Sigmoid colon (tissue), 6 donors: ENCODE measurements at regions not wholly inside any gene's neighbourhood (a gene's known extent, or its start where the extent isn't known, plus 50 kb on each side); places are given as distances from the start of the nearest gene placed in this dataset.

Source experiments
- DNase-seq: peaks from one replicate; pipeline ENCODE4 v3.0.0-alpha.2; 2019
- H3K27ac ChIP-seq, 4 donors: fragments of 200-600 bp; sonication (generic); one replicate each; pipeline ENCODE4 v1.5.1; 2016 to 2019; ENCODE audit warnings: mild to moderate bottlenecking in 1 of 4
- H3K27me3 ChIP-seq, 3 donors: fragments of 200-600 bp; sonication (generic); one replicate each; pipeline ENCODE4 v1.5.1; 2019; ENCODE audit warnings: mild to moderate bottlenecking in 1 of 3
- H3K36me3 ChIP-seq, 4 donors: fragments of 200-600 bp; sonication (generic); one replicate each; pipeline ENCODE4 v1.5.1; 2016 to 2019
- H3K4me1 ChIP-seq, 4 donors: fragments of 200-600 bp; sonication (generic); one replicate each; pipeline ENCODE4 v1.5.1; 2017 to 2019
- H3K4me3 ChIP-seq, 4 donors: fragments of 200-600 bp; sonication (generic); one replicate each; pipeline ENCODE4 v1.5.1; 2017 to 2019; ENCODE audit warnings: mild to moderate bottlenecking in 2 of 4, moderate library complexity in 1 of 4
- H3K9me3 ChIP-seq, 4 donors: fragments of 200-600 bp in 3 of 4; sonication (generic) in 3 of 4; one replicate each; pipeline versions ENCODE4 v1.5.1 to v1.6.1; 2013 to 2019
- EP300 ChIP-seq, 4 donors: sonication (generic); formaldehyde crosslinking; IDR thresholded peaks; one replicate each; pipeline ENCODE4 v1.6.1; 2017; ENCODE audit warnings: antibody characterized with exemption in 4 of 4
- POLR2A ChIP-seq, 2 donors: fragments of 450-650 bp; IDR thresholded peaks; one replicate each; pipeline ENCODE4 v1.6.1; 2016; ENCODE audit warnings: antibody characterized with exemption in 2 of 2, mild to moderate bottlenecking in 2 of 2, moderate library complexity in 2 of 2
- POLR2AphosphoS5 ChIP-seq, 4 donors: sonication (generic); formaldehyde crosslinking; IDR thresholded peaks; one replicate each; pipeline ENCODE4 v1.6.1; 2017; ENCODE audit warnings: antibody characterized with exemption in 4 of 4
- WGBS, 2 donors: extraction: QIAGEN DNeasy Blood & Tissue Kit; methylation state at CpG; one replicate each; pipeline ENCODE4 v1.1.7; 2013; 5-methylcytosine and 5-hydroxymethylcytosine counted together
- intact Hi-C: fragments of 100-400 bp; cut with DNase I; formaldehyde crosslinking; loops from one replicate; pipeline ENCODE4 v1.15.1; 2023
- TF ChIP-seq, protein P1 (sequence below), 4 experiments: fragments of 450-650 bp in 3 of 4; fragments of 200-600 bp in 1 of 4; IDR thresholded peaks; one replicate each; pipeline ENCODE4 v1.5.1; 2016 to 2019; ENCODE audit warnings: antibody characterized with exemption in 4 of 4, mild to moderate bottlenecking in 3 of 4, moderate library complexity in 2 of 4
- donor health status: healthy with polysubstance abuse.
- donor health status: healthy.

DNA sequence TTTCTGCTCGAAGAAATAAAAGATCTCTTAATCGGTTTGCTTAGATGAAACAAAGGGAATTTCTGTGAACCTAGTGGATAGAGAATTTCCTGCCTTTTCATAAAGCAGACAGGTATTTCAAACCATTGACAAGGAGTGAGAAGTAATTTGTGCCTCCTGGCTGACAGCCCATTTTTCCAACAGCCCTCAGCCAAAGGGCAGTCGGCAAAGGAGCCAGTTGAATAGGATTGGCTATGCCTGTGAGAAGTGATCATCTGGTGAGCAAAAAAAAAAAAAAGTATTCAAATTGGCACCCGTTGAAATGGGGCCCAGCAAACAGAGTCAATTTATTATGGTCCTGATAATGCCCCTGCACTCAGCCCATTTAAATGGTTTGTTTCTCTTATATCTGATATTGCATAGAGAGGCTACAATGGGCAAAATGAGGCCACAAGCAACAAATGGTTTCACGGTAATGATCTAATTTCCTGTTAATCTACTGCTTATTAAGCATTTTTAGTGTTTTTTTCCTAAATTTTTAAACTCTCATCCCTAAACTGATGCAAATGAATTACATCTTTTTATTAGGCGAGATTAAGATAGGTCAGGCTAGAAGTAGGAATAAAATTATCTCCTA is 477.5 kb downstream of the NUF2 start:
- Histone ChIP-seq H3K4me1 (no peaks in the 10 kb centered on the region), H3K36me3 (no peaks in the 10 kb centered on the region), H3K27ac (no peak overlapping the region), H3K4me3 (no peak overlapping the region), H3K9me3 (no peaks in the 10 kb centered on the region), H3K27me3 (no peaks in the 10 kb centered on the region)
- DNase-seq = no peak
- 84 to 89% methylated on average over 6 of the region's 6 CpGs for WGBS, 2 donors
- intact Hi-C loops = no loop called here
- TF ChIP-seq, protein P1, sequence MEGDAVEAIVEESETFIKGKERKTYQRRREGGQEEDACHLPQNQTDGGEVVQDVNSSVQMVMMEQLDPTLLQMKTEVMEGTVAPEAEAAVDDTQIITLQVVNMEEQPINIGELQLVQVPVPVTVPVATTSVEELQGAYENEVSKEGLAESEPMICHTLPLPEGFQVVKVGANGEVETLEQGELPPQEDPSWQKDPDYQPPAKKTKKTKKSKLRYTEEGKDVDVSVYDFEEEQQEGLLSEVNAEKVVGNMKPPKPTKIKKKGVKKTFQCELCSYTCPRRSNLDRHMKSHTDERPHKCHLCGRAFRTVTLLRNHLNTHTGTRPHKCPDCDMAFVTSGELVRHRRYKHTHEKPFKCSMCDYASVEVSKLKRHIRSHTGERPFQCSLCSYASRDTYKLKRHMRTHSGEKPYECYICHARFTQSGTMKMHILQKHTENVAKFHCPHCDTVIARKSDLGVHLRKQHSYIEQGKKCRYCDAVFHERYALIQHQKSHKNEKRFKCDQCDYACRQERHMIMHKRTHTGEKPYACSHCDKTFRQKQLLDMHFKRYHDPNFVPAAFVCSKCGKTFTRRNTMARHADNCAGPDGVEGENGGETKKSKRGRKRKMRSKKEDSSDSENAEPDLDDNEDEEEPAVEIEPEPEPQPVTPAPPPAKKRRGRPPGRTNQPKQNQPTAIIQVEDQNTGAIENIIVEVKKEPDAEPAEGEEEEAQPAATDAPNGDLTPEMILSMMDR (IDR thresholded peaks at IDR 0.05) = no peak

DNA sequence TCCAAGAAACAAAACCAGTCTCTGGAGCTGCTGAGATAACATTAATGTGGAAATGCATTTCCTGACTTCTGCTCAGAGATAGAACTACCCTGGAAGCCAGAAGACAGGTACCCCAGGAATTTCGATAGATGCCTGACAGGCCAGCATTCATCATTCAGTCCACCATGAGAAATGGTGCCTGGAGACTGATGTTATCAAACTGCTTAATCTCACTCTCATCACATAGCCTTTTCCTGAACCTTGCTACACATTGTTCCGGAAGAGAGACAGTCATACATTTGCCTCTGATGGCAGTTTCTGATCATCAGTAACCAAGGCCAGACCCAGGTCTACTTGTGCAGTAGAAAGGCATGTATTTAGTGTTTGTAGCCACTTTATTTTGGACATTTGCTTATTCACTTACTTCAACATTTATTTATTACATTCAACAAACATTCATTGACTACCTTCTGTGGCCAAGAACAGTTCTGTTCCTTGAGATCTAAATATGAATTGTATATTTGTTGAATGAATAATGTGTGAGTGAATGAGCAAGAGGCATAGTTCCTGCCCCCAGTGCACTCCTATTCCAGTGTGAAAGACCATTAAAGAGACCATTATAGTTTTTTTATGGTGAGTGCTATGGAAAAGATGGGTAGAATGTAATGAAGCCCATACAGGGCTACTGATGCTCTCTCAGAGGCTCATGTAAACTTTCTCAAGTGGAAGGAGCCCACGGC is 485.7 kb downstream of the NUF2 start:
- H3K36me3 ChIP-seq = no peaks in the 10 kb centered on the region
- no peaks in the 10 kb centered on the region for H3K4me1 ChIP-seq
- intact Hi-C loops = no loop called here
- H3K9me3 ChIP-seq = no peaks in the 10 kb centered on the region
- H3K27ac ChIP-seq = no peak overlapping the region
- no peaks in the 10 kb centered on the region for H3K27me3 ChIP-seq
- no peak for TF ChIP-seq POLR2AphosphoS5 (IDR thresholded peaks at IDR 0.05)
- no peak for TF ChIP-seq POLR2A (IDR thresholded peaks at IDR 0.05)
- no peak for TF ChIP-seq EP300 (IDR thresholded peaks at IDR 0.05)
- TF ChIP-seq, protein P1 (IDR thresholded peaks at IDR 0.05) = no peak
- WGBS, 2 donors = 83 to 84% methylated on average over 3 of the region's 3 CpGs
- DNase-seq = no peak
- H3K4me3 ChIP-seq = no peak overlapping the region

DNA sequence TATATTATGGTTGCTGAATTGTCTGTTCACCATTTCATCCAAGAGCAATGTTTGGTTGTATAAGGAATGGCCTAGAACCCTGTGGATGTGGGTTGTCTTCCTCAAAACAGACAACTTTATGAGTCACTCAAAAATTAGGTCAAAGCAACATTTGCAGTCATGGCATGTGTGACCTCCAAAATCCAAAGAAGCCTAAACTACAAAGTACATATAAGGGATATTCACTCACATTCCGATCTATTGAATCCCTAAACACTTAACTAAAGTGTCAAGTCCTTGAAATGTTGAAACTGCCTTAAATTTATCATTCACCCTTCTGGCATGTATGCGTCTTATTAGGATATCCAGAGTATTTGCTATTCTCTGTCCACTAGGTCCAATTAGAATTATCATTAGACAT is 491.5 kb downstream of the NUF2 start:
- no peaks in the 10 kb centered on the region for H3K4me1 ChIP-seq
- 83 to 84% methylated on average over 2 of the region's 2 CpGs for WGBS, 2 donors
- intact Hi-C loops = loop anchor here (10.0 kb wide), 1 partner anchor 1262 kb away; no protein-coding TSS in a partner anchor
- no peak overlapping the region for H3K27ac ChIP-seq
- TF ChIP-seq, protein P1 (IDR thresholded peaks at IDR 0.05) = no peak
- no peak for TF ChIP-seq POLR2A (IDR thresholded peaks at IDR 0.05)
- no peak for TF ChIP-seq EP300 (IDR thresholded peaks at IDR 0.05)
- no peak for TF ChIP-seq POLR2AphosphoS5 (IDR thresholded peaks at IDR 0.05)
- H3K9me3 ChIP-seq = peaks cover 0 to 3% (median 0%) of the 10 kb centered on the region in 4 donors
- H3K27me3 ChIP-seq = no peaks in the 10 kb centered on the region
- DNase-seq = no peak
- no peaks in the 10 kb centered on the region for H3K36me3 ChIP-seq
- no peak overlapping the region for H3K4me3 ChIP-seq

GRCh38 chr1:163820226-163820625 is 498.5 kb downstream of the NUF2 start:
- Histone ChIP-seq H3K36me3 (no peaks in the 10 kb centered on the region), H3K4me1 (peaks cover 0 to 3% (median 0%) of the 10 kb centered on the region in 4 donors), H3K4me3 (no peak overlapping the region), H3K9me3 (peaks cover 0 to 3% (median 0%) of the 10 kb centered on the region in 4 donors), H3K27ac (no peak overlapping the region), H3K27me3 (no peaks in the 10 kb centered on the region)
- intact Hi-C loops = no loop called here
- TF ChIP-seq EP300 (IDR thresholded peaks at IDR 0.05) (no peak), POLR2A (IDR thresholded peaks at IDR 0.05) (no peak), POLR2AphosphoS5 (IDR thresholded peaks at IDR 0.05) (no peak)
- TF ChIP-seq, protein P1 (IDR thresholded peaks at IDR 0.05) = no peak
- no peak for DNase-seq
